ENCODE measurements at regions not wholly inside any gene's neighbourhood (a gene's known extent, or its start where the extent isn't known, plus 50 kb on each side); places are given as distances from the start of the nearest gene placed in this dataset.

- peak; percentile 70 for FAIRE-seq
These were observed 304.9 kb upstream of the TCF21 start for GRCh38 chr6:133583907-133584427.

GRCh38 chr6:133584823-133585222 lies 304.1 kb upstream of the TCF21 start:
- FAIRE-seq: no peak

- FAIRE-seq: no peak
These were observed 302.9 kb upstream of the TCF21 start for GRCh38 chr6:133585978-133586377.

GRCh38 chr6:133587546-133588160 lies 301.3 kb upstream of the TCF21 start:
- FAIRE-seq: peak; percentile 97

- no peak for FAIRE-seq
These were observed 298.7 kb upstream of the TCF21 start for GRCh38 chr6:133590196-133590595.

GRCh38 chr6:133590814-133591213 lies 298.1 kb upstream of the TCF21 start:
- FAIRE-seq: no peak

- no peak for FAIRE-seq
These were observed 297.6 kb upstream of the TCF21 start for GRCh38 chr6:133591275-133591674.

- FAIRE-seq: peak; percentile 99
These were observed 294.2 kb upstream of the TCF21 start for GRCh38 chr6:133594652-133595110.

GRCh38 chr6:133595111-133595761 lies 293.7 kb upstream of the TCF21 start:
- no peak for FAIRE-seq

GRCh38 chr6:133606852-133607251 lies 282.1 kb upstream of the TCF21 start:
- no peak for FAIRE-seq

GRCh38 chr6:133608620-133609019 lies 280.3 kb upstream of the TCF21 start:
- FAIRE-seq: no peak

GRCh38 chr6:133609415-133610226 lies 279.3 kb upstream of the TCF21 start:
- FAIRE-seq: no peak

GRCh38 chr6:133610227-133610840 lies 278.6 kb upstream of the TCF21 start:
- FAIRE-seq: no peak

- no peak for FAIRE-seq
These were observed 277.9 kb upstream of the TCF21 start for GRCh38 chr6:133610971-133611370.

GRCh38 chr6:133612459-133612858 lies 276.5 kb upstream of the TCF21 start:
- FAIRE-seq: no peak

- no peak for FAIRE-seq
These were observed 275.7 kb upstream of the TCF21 start for GRCh38 chr6:133613211-133613610.

- no peak for FAIRE-seq
These were observed 267.2 kb upstream of the TCF21 start for GRCh38 chr6:133621751-133622150.

GRCh38 chr6:133623065-133623464 lies 265.8 kb upstream of the TCF21 start:
- FAIRE-seq: no peak

- FAIRE-seq: no peak
These were observed 265.3 kb upstream of the TCF21 start for GRCh38 chr6:133623621-133624020.

- no peak for FAIRE-seq
These were observed 262.7 kb upstream of the TCF21 start for GRCh38 chr6:133626096-133626666.

GRCh38 chr6:133629970-133630369 lies 258.9 kb upstream of the TCF21 start:
- no peak for FAIRE-seq

- FAIRE-seq: no peak
These were observed 258.3 kb upstream of the TCF21 start for GRCh38 chr6:133630651-133631050.

- peak; percentile 84 for FAIRE-seq
These were observed 257.5 kb upstream of the TCF21 start for GRCh38 chr6:133631421-133631820.

Measured in endometrium (tissue), 2 donors.